Vagina (tissue), 2 donors: ENCODE measurements at regions not wholly inside any gene's neighbourhood (a gene's known extent, or its start where the extent isn't known, plus 50 kb on each side); places are given as distances from the start of the nearest gene placed in this dataset.
"Not testable (repeated sequence)": the region's sequence is repeated elsewhere in the genome, so short reads cannot be mapped to it uniquely, and the experiment has no call there.

Source experiments
- CTCF ChIP-seq, 3 experiments: fragments of 450-650 bp in 2 of 3; fragments of 200-600 bp in 1 of 3; sonication (generic) in 1 of 3; IDR thresholded peaks; one replicate each; pipeline ENCODE4 v1.5.1; 2017 to 2019; ENCODE audit warnings: antibody characterized with exemption in 3 of 3, mild to moderate bottlenecking in 2 of 3, moderate library complexity in 2 of 3
- POLR2A ChIP-seq, 2 donors: fragments of 450-650 bp; IDR thresholded peaks; one replicate each; pipeline ENCODE4 v1.6.1; 2017; ENCODE audit warnings: antibody characterized with exemption in 2 of 2, mild to moderate bottlenecking in 2 of 2, moderate library complexity in 2 of 2

DNA sequence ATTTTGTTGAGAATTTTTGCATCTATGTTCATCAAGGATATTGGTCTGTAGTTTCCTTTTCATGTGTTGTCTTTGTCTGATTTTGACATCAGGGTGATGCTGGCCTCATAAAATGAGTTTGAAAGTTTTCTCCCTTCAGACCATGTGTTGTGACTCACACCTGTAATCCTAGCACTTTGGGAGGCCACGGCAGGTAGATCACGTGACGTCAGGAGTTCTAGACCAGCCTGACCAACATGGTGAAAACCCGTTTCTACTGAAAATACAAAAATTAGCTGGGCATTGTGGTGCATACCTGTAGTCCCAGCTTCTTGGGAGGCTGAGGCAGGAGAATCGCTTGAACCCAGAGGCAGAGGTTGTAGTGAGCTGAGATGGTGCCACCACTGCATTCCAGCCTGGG is 716.4 kb upstream of the GOT2 start:
- TF ChIP-seq CTCF, POLR2A (IDR thresholded peaks at IDR 0.05): not testable (repeated sequence)
